Neuron (in vitro differentiated cells): ENCODE measurements at regions not wholly inside any gene's neighbourhood (a gene's known extent, or its start where the extent isn't known, plus 50 kb on each side); places are given as distances from the start of the nearest gene placed in this dataset.

ENCODE experiments used
- H2AFZ ChIP-seq: one replicate; pipeline ENCODE4 v1.6.1; 2013; ENCODE audit warnings: low read depth, mild to moderate bottlenecking, inconsistent platforms, low read length, moderate library complexity
- H3K27me3 ChIP-seq: one replicate; pipeline ENCODE4 v1.6.1; 2013; ENCODE audit warnings: low read length; ENCODE audit not compliant: insufficient read depth
- H3K36me3 ChIP-seq: one replicate; pipeline ENCODE4 v1.6.1; 2013; ENCODE audit warnings: low read length; ENCODE audit not compliant: insufficient read depth
- H3K4me1 ChIP-seq: one replicate; pipeline ENCODE4 v1.6.1; 2013; ENCODE audit warnings: low read length; ENCODE audit not compliant: insufficient read depth
- H3K4me3 ChIP-seq: 2 replicates; pipeline ENCODE4 v1.5.1; 2013; ENCODE audit warnings: mild to moderate bottlenecking, low read length, moderate library complexity
- H3K9me3 ChIP-seq: one replicate; pipeline ENCODE4 v1.6.1; 2013; ENCODE audit warnings: low read length

DNA sequence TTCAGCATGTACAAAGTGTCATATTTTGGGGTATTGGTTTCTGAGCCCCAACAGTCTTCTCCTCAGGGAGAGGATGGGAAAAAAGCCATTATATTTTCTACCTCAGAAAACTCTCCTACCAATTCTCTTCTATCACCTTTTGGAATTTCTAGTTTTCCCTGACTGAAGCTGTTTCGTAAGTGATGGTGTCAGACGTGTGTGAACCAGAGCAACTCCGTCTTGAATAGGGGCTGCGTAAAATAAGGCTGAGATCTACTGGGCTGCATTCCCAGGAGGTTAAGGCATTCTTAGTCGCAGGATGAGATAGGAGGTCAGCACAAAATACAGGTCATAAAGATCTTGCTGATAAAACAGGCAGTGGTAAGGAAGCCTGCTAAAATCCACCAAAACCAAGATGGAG, 197.3 kb upstream of the C9orf72 start:
- Histone ChIP-seq H3K27me3 (no peaks in the 10 kb centered on the region), H3K4me3 (no peak overlapping the region), H3K36me3 (no peaks in the 10 kb centered on the region), H2AFZ (no peak overlapping the region), H3K4me1 (peaks cover 24% of the 10 kb centered on the region), H3K9me3 (no peaks in the 10 kb centered on the region)

DNA sequence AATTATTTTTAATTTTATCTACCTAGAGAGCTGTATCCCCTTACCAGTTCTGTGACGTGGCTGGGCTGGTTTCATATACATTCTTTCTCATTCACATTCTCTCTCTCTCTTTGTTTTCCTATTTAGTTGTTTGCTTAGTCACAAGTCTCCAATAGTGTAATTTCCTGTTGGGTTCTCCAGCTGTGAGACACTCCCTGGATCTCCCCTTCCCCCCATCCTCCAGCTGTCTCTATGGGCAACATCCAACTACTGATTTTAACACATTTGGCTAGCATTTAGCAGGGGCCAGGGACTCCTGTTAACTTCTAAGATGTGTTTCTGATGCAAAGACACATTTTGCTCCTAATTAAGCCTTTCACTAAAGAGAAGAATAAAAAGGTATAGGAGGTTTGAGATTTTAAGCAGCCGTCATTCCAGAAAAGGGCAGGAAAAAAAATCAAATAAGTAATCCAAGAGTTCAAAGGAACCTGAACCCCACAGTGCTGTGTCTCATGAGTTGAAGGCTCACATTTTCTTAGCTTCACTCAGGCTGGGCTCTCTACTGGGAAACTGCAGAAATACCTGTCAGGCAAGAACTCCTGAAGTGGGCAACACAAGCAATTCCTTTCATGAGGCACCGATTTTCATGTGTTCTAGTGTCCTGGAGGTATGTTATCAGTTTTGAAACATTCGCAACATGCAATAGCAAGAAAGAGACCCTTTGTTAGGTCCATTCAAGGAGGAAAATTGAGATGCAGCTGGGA, 198.7 kb upstream of the C9orf72 start:
- H3K36me3 ChIP-seq: no peaks in the 10 kb centered on the region
- no peaks in the 10 kb centered on the region for H3K27me3 ChIP-seq
- H3K4me3 ChIP-seq: no peak overlapping the region

GRCh38 chr9:27784847-27785713, 211.8 kb upstream of the C9orf72 start:
- Histone ChIP-seq H3K4me1 (no peaks in the 10 kb centered on the region), H3K9me3 (peaks cover 2% of the 10 kb centered on the region), H3K4me3 (no peak overlapping the region), H3K36me3 (no peaks in the 10 kb centered on the region), H2AFZ (no peak overlapping the region), H3K27me3 (no peaks in the 10 kb centered on the region)

More for the DNA sequence above, 198.7 kb upstream of the C9orf72 start:
- peaks cover 13% of the 10 kb centered on the region for H3K4me1 ChIP-seq
- H3K9me3 ChIP-seq: no peaks in the 10 kb centered on the region
- no peak overlapping the region for H2AFZ ChIP-seq

GRCh38 chr9:27785714-27786100, 212.4 kb upstream of the C9orf72 start:
- no peaks in the 10 kb centered on the region for H3K36me3 ChIP-seq
- no peak overlapping the region for H3K4me3 ChIP-seq
- H2AFZ ChIP-seq: no peak overlapping the region
- no peaks in the 10 kb centered on the region for H3K27me3 ChIP-seq
- H3K9me3 ChIP-seq: peaks cover 2% of the 10 kb centered on the region
- no peaks in the 10 kb centered on the region for H3K4me1 ChIP-seq

DNA sequence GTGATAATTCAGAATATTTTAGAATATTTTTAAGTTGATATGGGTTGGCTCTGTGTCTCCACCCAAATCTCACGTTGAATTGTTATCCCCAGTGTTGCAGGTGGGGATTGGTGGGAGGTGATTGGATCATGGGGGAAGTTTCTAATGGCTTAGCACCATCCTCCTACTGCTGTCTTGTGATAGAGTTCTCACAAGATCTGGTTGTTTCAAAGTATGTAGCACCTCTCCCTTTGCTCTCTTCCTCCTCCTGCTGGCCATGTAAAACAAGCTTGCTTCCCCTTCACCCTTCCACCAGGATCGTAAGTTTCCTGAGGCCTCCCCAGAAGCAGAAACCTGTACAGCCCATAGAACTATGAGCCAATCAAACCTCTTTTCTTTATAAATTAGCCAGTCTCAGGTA, 214.6 kb upstream of the C9orf72 start:
- Histone ChIP-seq H3K4me3 (no peak overlapping the region), H3K36me3 (no peaks in the 10 kb centered on the region), H3K4me1 (no peaks in the 10 kb centered on the region), H3K27me3 (no peaks in the 10 kb centered on the region), H3K9me3 (peaks cover 2% of the 10 kb centered on the region), H2AFZ (no peak overlapping the region)

DNA sequence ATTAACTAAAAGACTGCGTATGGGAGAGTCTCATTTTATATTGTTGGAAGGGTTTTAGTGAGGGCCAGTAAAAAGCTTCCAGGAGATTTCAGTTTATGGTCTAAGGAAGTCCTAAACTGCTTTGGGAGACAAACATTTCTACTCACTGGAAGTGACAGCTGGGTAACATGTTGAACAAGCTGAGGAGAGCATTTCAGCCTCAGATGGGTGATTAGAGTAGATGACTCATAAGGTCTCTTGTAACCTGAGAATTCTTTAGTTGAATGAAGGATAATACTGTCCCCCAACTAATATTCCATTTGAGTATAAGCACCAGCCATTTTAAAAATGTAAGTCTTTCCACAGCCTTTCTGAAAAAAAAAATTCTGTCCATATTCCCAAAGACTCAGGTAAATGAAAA, 218.0 kb upstream of the C9orf72 start:
- Histone ChIP-seq H3K27me3 (no peaks in the 10 kb centered on the region), H3K4me3 (no peak overlapping the region), H3K36me3 (no peaks in the 10 kb centered on the region), H3K9me3 (peaks cover 2% of the 10 kb centered on the region), H3K4me1 (no peaks in the 10 kb centered on the region), H2AFZ (no peak overlapping the region)

GRCh38 chr9:27792971-27793689, 219.8 kb upstream of the C9orf72 start:
- Histone ChIP-seq H3K36me3 (no peaks in the 10 kb centered on the region), H3K27me3 (no peaks in the 10 kb centered on the region), H2AFZ (no peak overlapping the region), H3K9me3 (peaks cover 2% of the 10 kb centered on the region), H3K4me1 (no peaks in the 10 kb centered on the region), H3K4me3 (no peak overlapping the region)

GRCh38 chr9:27799326-27799725, 226.0 kb upstream of the C9orf72 start:
- Histone ChIP-seq H3K36me3 (no peaks in the 10 kb centered on the region), H3K9me3 (no peaks in the 10 kb centered on the region), H3K4me1 (no peaks in the 10 kb centered on the region), H3K27me3 (no peaks in the 10 kb centered on the region), H2AFZ (no peak overlapping the region), H3K4me3 (no peak overlapping the region)

GRCh38 chr9:27800159-27800558, 226.9 kb upstream of the C9orf72 start:
- no peak overlapping the region for H2AFZ ChIP-seq
- H3K4me3 ChIP-seq: no peak overlapping the region
- H3K27me3 ChIP-seq: no peaks in the 10 kb centered on the region
- H3K36me3 ChIP-seq: no peaks in the 10 kb centered on the region
- no peaks in the 10 kb centered on the region for H3K9me3 ChIP-seq
- no peaks in the 10 kb centered on the region for H3K4me1 ChIP-seq

DNA sequence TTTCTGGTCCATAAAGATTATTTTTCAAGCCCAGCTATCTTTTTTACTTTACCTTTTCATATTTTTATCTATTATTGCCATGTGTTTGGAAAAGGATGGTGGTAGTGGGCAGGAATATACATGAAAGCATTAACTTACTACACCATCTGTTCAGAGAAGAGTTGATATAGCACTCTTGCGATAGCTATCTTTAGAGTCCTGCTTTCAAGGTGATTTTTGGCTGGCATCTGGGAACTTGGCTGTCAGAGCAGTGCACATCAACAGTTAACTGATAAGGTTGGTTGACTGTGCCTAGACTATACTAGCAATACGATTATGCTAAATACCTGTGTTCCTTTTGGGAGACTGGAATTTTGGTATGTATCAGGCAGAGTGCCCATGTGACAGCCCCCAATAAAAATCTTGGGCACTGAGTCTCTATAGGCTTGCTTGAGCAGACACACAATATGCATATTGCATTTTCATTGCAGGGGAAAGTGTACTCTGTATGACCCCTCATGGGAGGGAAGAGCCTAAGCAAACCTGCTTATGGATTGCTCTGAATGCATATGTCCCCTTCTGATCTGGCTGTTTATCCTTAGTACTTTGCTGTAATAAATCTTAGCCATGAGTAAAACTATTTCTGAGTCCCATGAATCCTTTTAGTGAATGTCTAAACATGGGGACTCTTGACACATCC, 227.6 kb upstream of the C9orf72 start:
- no peaks in the 10 kb centered on the region for H3K36me3 ChIP-seq
- no peaks in the 10 kb centered on the region for H3K9me3 ChIP-seq
- no peak overlapping the region for H2AFZ ChIP-seq
- no peak overlapping the region for H3K4me3 ChIP-seq
- H3K4me1 ChIP-seq: no peaks in the 10 kb centered on the region
- H3K27me3 ChIP-seq: no peaks in the 10 kb centered on the region

- Histone ChIP-seq H3K4me1 (no peaks in the 10 kb centered on the region), H3K36me3 (no peaks in the 10 kb centered on the region), H3K4me3 (no peak overlapping the region), H2AFZ (no peak overlapping the region), H3K9me3 (no peaks in the 10 kb centered on the region), H3K27me3 (no peaks in the 10 kb centered on the region)
These were observed 228.3 kb upstream of the C9orf72 start for GRCh38 chr9:27801545-27801944.

DNA sequence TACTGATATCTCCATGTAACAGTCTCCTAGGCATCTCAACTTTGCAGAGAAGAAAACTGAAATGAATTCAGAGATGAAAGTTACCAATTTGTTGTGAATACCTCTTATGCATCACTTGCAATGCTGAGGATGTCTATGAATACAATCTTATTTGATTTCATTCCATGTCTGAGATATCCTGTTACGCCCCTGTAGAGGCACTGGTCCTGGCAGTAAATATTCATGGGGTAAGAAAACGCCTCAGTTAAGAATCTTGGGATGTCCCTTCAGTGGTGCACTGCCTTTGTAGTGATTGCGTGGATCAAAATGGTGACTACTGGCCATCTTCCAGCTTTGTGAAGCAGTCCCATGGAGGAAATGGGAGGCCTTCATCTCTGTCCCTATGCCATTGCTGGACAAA, 229.1 kb upstream of the C9orf72 start:
- no peak overlapping the region for H2AFZ ChIP-seq
- no peaks in the 10 kb centered on the region for H3K36me3 ChIP-seq
- H3K9me3 ChIP-seq: no peaks in the 10 kb centered on the region
- H3K27me3 ChIP-seq: no peaks in the 10 kb centered on the region
- no peaks in the 10 kb centered on the region for H3K4me1 ChIP-seq
- no peak overlapping the region for H3K4me3 ChIP-seq

DNA sequence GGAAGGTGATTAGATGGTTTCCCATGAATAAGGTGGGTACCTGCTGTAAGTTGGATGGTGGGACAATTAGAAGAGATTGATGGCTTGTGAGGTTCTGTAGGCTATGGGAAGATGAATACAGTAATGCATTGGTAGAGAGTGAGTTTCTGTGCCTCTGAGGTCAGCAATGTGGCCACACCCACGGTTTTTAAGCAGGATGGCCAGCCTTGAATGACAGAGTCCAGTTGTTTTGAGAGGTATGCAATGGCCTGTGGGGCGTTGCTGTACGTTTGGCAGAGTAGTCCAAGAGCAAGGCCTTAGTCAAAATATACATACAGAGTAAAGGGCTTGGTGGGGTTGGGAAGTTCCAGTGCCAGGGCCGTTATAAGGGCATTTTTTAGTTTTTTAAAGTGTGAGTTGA, 235.6 kb upstream of the C9orf72 start:
- no peak overlapping the region for H3K4me3 ChIP-seq
- H3K27me3 ChIP-seq: no peaks in the 10 kb centered on the region
- no peaks in the 10 kb centered on the region for H3K9me3 ChIP-seq
- no peaks in the 10 kb centered on the region for H3K36me3 ChIP-seq
- H2AFZ ChIP-seq: no peak overlapping the region
- H3K4me1 ChIP-seq: no peaks in the 10 kb centered on the region
